Stimulated activated effector memory CD8-positive, alpha-beta T cell treated with anti-CD3 and anti-CD28 coated beads, Interleukin-12 subunit alpha, Interleukin-12 subunit beta, amount 100 ng/mL, for 72 hours (primary cell): ENCODE measurements at regions not wholly inside any gene's neighbourhood (a gene's known extent, or its start where the extent isn't known, plus 50 kb on each side); places are given as distances from the start of the nearest gene placed in this dataset.
A peak's percentile ranks its signal among the peaks of the same experiment; 100 is the strongest.
"Not testable (repeated sequence)": the region's sequence is repeated elsewhere in the genome, so short reads cannot be mapped to it uniquely, and the experiment has no call there.

Experiments
- ATAC-seq: fragments of 150-1000 bp; cut with Tn5 transposase; 2 replicates; pipeline ENCODE4 v1.10.0; 2021
- DNase-seq, 2 donors: peaks; one replicate each; pipeline ENCODE4 v3.0.0; 2021 to 2022; ENCODE audit warnings: low spot score in 2 of 2
- H3K27ac Mint-ChIP-seq: one replicate; pipeline ENCODE4 v1.8.0; 2022; ENCODE audit warnings: mild to moderate bottlenecking, mixed read lengths
- H3K36me3 Mint-ChIP-seq: one replicate; pipeline ENCODE4 v1.8.0; 2022; ENCODE audit warnings: mild to moderate bottlenecking, mixed read lengths
- H3K4me1 Mint-ChIP-seq: one replicate; pipeline ENCODE4 v1.8.0; 2022; ENCODE audit warnings: mixed read lengths
- H3K4me3 Mint-ChIP-seq: one replicate; pipeline ENCODE4 v1.8.0; 2022; ENCODE audit warnings: mild to moderate bottlenecking, mixed read lengths
- H3K9me3 Mint-ChIP-seq: one replicate; pipeline ENCODE4 v1.8.0; 2022; ENCODE audit warnings: mixed read lengths

GRCh38 chr6:112879920-112880413 is 532.8 kb downstream of the RFPL4B start:
- no peak overlapping the region for H3K27ac Mint-ChIP-seq
- ATAC-seq (peak; percentile 32), DNase-seq (no peak)
- no peaks in the 10 kb centered on the region for H3K4me1 Mint-ChIP-seq
- H3K4me3 Mint-ChIP-seq = no peak overlapping the region
- peaks cover 2% of the 10 kb centered on the region for H3K9me3 Mint-ChIP-seq
- no peaks in the 10 kb centered on the region for H3K36me3 Mint-ChIP-seq

- DNase-seq (no peak), ATAC-seq (no peak)
- Mint-ChIP-seq H3K4me1 (no peaks in the 10 kb centered on the region), H3K27ac (no peak overlapping the region), H3K9me3 (peaks cover 2% of the 10 kb centered on the region), H3K36me3 (no peaks in the 10 kb centered on the region), H3K4me3 (no peak overlapping the region)
Observed at GRCh38 chr6:112881027-112881426, 533.9 kb downstream of the RFPL4B start.

- Mint-ChIP-seq H3K36me3 (no peaks in the 10 kb centered on the region), H3K9me3 (peaks cover 2% of the 10 kb centered on the region), H3K4me1 (no peaks in the 10 kb centered on the region), H3K27ac (no peak overlapping the region), H3K4me3 (no peak overlapping the region)
- DNase-seq (no peak), ATAC-seq (no peak)
Observed at GRCh38 chr6:112881828-112882780, 535.0 kb downstream of the RFPL4B start.

- no peaks in the 10 kb centered on the region for H3K4me1 Mint-ChIP-seq
- no peaks in the 10 kb centered on the region for H3K36me3 Mint-ChIP-seq
- H3K27ac Mint-ChIP-seq = no peak overlapping the region
- H3K4me3 Mint-ChIP-seq = no peak overlapping the region
- H3K9me3 Mint-ChIP-seq = peaks cover 5% of the 10 kb centered on the region
- ATAC-seq (no peak), DNase-seq (no peak)
Observed at GRCh38 chr6:112883095-112883494, 536.0 kb downstream of the RFPL4B start.

GRCh38 chr6:112886415-112886814 is 539.3 kb downstream of the RFPL4B start:
- ATAC-seq (no peak), DNase-seq (no peak)
- Mint-ChIP-seq H3K36me3 (no peaks in the 10 kb centered on the region), H3K9me3 (peaks cover 5% of the 10 kb centered on the region), H3K27ac (no peak overlapping the region), H3K4me3 (no peak overlapping the region), H3K4me1 (no peaks in the 10 kb centered on the region)

GRCh38 chr6:112887424-112887823 is 540.3 kb downstream of the RFPL4B start:
- not testable (repeated sequence) for H3K4me1 Mint-ChIP-seq, H3K9me3 Mint-ChIP-seq, H3K27ac Mint-ChIP-seq

GRCh38 chr6:112899541-112899940 is 552.4 kb downstream of the RFPL4B start:
- Mint-ChIP-seq H3K27ac (no peak overlapping the region), H3K36me3 (no peaks in the 10 kb centered on the region), H3K4me3 (no peak overlapping the region), H3K4me1 (no peaks in the 10 kb centered on the region), H3K9me3 (peaks cover 9% of the 10 kb centered on the region)
- no peak for ATAC-seq
- no peak for DNase-seq

More at GRCh38 chr6:112887424-112887823, 540.3 kb downstream of the RFPL4B start:
- not testable (repeated sequence) for H3K4me3 Mint-ChIP-seq, H3K36me3 Mint-ChIP-seq, DNase-seq, ATAC-seq

- Mint-ChIP-seq H3K4me1 (no peaks in the 10 kb centered on the region), H3K9me3 (peaks cover 9% of the 10 kb centered on the region), H3K36me3 (no peaks in the 10 kb centered on the region), H3K4me3 (no peak overlapping the region), H3K27ac (no peak overlapping the region)
- ATAC-seq (no peak), DNase-seq (no peak)
Observed at GRCh38 chr6:112903361-112903760, 556.2 kb downstream of the RFPL4B start.

GRCh38 chr6:112906726-112907125 is 559.6 kb downstream of the RFPL4B start:
- no peak for ATAC-seq
- H3K27ac Mint-ChIP-seq = no peak overlapping the region

GRCh38 chr6:112909781-112910180 is 562.7 kb downstream of the RFPL4B start:
- Mint-ChIP-seq H3K27ac (no peak overlapping the region), H3K4me3 (no peak overlapping the region), H3K36me3 (no peaks in the 10 kb centered on the region), H3K9me3 (peaks cover 5% of the 10 kb centered on the region), H3K4me1 (no peaks in the 10 kb centered on the region)
- no peak for ATAC-seq
- no peak for DNase-seq

More at GRCh38 chr6:112906726-112907125, 559.6 kb downstream of the RFPL4B start:
- Mint-ChIP-seq H3K4me1 (no peaks in the 10 kb centered on the region), H3K36me3 (no peaks in the 10 kb centered on the region), H3K9me3 (peaks cover 6% of the 10 kb centered on the region), H3K4me3 (no peak overlapping the region)
- DNase-seq = no peak

GRCh38 chr6:112910256-112910655 is 563.1 kb downstream of the RFPL4B start:
- H3K4me3 Mint-ChIP-seq = no peak overlapping the region
- H3K27ac Mint-ChIP-seq = no peak overlapping the region
- ATAC-seq (no peak), DNase-seq (no peak)
- H3K4me1 Mint-ChIP-seq = no peaks in the 10 kb centered on the region
- no peaks in the 10 kb centered on the region for H3K36me3 Mint-ChIP-seq
- peaks cover 5% of the 10 kb centered on the region for H3K9me3 Mint-ChIP-seq

GRCh38 chr6:112911959-112912358 is 564.8 kb downstream of the RFPL4B start:
- ATAC-seq = no peak
- no peaks in the 10 kb centered on the region for H3K4me1 Mint-ChIP-seq
- H3K27ac Mint-ChIP-seq = no peak overlapping the region
- no peaks in the 10 kb centered on the region for H3K36me3 Mint-ChIP-seq
- H3K4me3 Mint-ChIP-seq = no peak overlapping the region
- peaks cover 5% of the 10 kb centered on the region for H3K9me3 Mint-ChIP-seq
- no peak for DNase-seq

GRCh38 chr6:112912416-112913101 is 565.4 kb downstream of the RFPL4B start:
- ATAC-seq (no peak), DNase-seq (no peak)
- Mint-ChIP-seq H3K4me3 (no peak overlapping the region), H3K36me3 (no peaks in the 10 kb centered on the region), H3K27ac (no peak overlapping the region), H3K9me3 (peaks cover 4% of the 10 kb centered on the region), H3K4me1 (no peaks in the 10 kb centered on the region)

GRCh38 chr6:112919744-112920143 is 572.6 kb downstream of the RFPL4B start:
- not testable (repeated sequence) for DNase-seq, H3K9me3 Mint-ChIP-seq, H3K4me3 Mint-ChIP-seq, H3K36me3 Mint-ChIP-seq, ATAC-seq, H3K27ac Mint-ChIP-seq, H3K4me1 Mint-ChIP-seq

- Mint-ChIP-seq H3K4me1 (no peaks in the 10 kb centered on the region), H3K27ac (no peak overlapping the region), H3K4me3 (no peak overlapping the region), H3K9me3 (peaks cover 5% of the 10 kb centered on the region), H3K36me3 (no peaks in the 10 kb centered on the region)
- ATAC-seq (no peak), DNase-seq (no peak)
Observed at GRCh38 chr6:112920994-112921393, 573.9 kb downstream of the RFPL4B start.
